SK-N-SH (cell line): ENCODE measurements at regions not wholly inside any gene's neighbourhood (a gene's known extent, or its start where the extent isn't known, plus 50 kb on each side); places are given as distances from the start of the nearest gene placed in this dataset.

Experiments
- CTCF ChIA-PET: fragments of 300-600, 350-600 bp; formaldehyde crosslinking; extraction: SDS; loops from one replicate; lab custom pipeline; 2021; lab: Yijun Ruan, JAX
- POLR2A ChIA-PET: fragments of 350-600 bp; sonication (Branson Sonifier 250); formaldehyde crosslinking; extraction: SDS; loops from one replicate; lab custom pipeline; 2020; ENCODE audit warnings: antibody characterized with exemption, inconsistent platforms; lab: Yijun Ruan, JAX
- DNase-seq: peaks from one replicate; pipeline ENCODE4 v3.0.0; 2012
- H2AFZ ChIP-seq: fragments of 200-600 bp; sonication (generic); 2 replicates; pipeline ENCODE4 v1.8.1; 2016; ENCODE audit warnings: antibody characterized with exemption, mild to moderate bottlenecking, low read depth
- H3F3A ChIP-seq: fragments of 200-600 bp; sonication (generic); replicated peaks from 2 replicates; pipeline ENCODE3; 2016; ENCODE audit warnings: antibody characterized with exemption, mild to moderate bottlenecking; ENCODE audit not compliant: insufficient read depth
- H3K27ac ChIP-seq, 2 experiments: fragments of 200-500 bp in 1 of 2; fragments of 200-600 bp in 1 of 2; sonication (Bioruptor generic) in 1 of 2; sonication (generic), shearing (Covaris generic) in 1 of 2; 2 replicates each; pipeline versions ENCODE4 v1.5.1 to v1.6.1; 2014 to 2016; ENCODE audit warnings: low read depth in 2 of 2, inconsistent platforms in 1 of 2, low read length in 1 of 2, mild to moderate bottlenecking in 1 of 2, mixed read lengths in 1 of 2
- H3K27me3 ChIP-seq: fragments of 200-600 bp; sonication (generic), shearing (Covaris generic); 2 replicates; pipeline ENCODE4 v1.6.1; 2016; ENCODE audit warnings: mixed run types; ENCODE audit not compliant: insufficient read depth
- H3K36me3 ChIP-seq, 2 experiments: fragments of 200-500 bp in 1 of 2; fragments of 200-600 bp in 1 of 2; sonication (Bioruptor generic) in 1 of 2; sonication (generic) in 1 of 2; replicated peaks in 1 of 2; 2 replicates each; pipeline versions ENCODE3 to v1.5.1; 2014 to 2016; ENCODE audit warnings: low read length in 1 of 2, mild to moderate bottlenecking in 1 of 2; ENCODE audit not compliant: insufficient read depth in 2 of 2, control insufficient read depth in 1 of 2
- H3K4me1 ChIP-seq, 2 experiments: fragments of 200-500 bp in 1 of 2; fragments of 200-600 bp in 1 of 2; sonication (Bioruptor generic) in 1 of 2; sonication (generic), shearing (Covaris generic) in 1 of 2; 2 replicates each; pipeline versions ENCODE4 v1.5.1 to v1.6.1; 2014 to 2016; ENCODE audit warnings: low read depth in 1 of 2, low read length in 1 of 2, mixed run types in 1 of 2; ENCODE audit not compliant: insufficient read depth in 2 of 2, control insufficient read depth in 1 of 2
- H3K4me2 ChIP-seq: fragments of 200-600 bp; sonication (generic), shearing (Covaris generic); 2 replicates; pipeline ENCODE4 v1.6.1; 2017; ENCODE audit warnings: mixed run types
- H3K4me3 ChIP-seq, 2 experiments: fragments of 200-500 bp in 1 of 2; fragments of 200-600 bp in 1 of 2; sonication (Bioruptor generic) in 1 of 2; sonication (generic), shearing (Covaris generic) in 1 of 2; 2 replicates each; pipeline versions ENCODE4 v1.5.1 to v1.8.1; 2014 to 2016; ENCODE audit warnings: low read depth in 2 of 2, inconsistent platforms in 1 of 2, low read length in 1 of 2, mild to moderate bottlenecking in 1 of 2, mixed read lengths in 1 of 2, moderate library complexity in 1 of 2
- H3K79me2 ChIP-seq: fragments of 200-600 bp; sonication (generic); 2 replicates; pipeline ENCODE4 v1.8.1; 2017; ENCODE audit warnings: mild to moderate bottlenecking; ENCODE audit not compliant: insufficient read depth
- H3K9ac ChIP-seq: fragments of 200-600 bp; sonication (generic); 2 replicates; pipeline ENCODE4 v1.6.1; 2017; ENCODE audit warnings: mixed run types
- H3K9me2 ChIP-seq: fragments of 200-600 bp; sonication (generic); 2 replicates; pipeline ENCODE4 v1.6.1; 2017; ENCODE audit warnings: mixed run types
- H3K9me3 ChIP-seq: fragments of 200-600 bp; sonication (generic); 2 replicates; pipeline ENCODE4 v1.6.1; 2017; ENCODE audit warnings: mixed run types, mild to moderate bottlenecking, moderate library complexity
- H4K20me1 ChIP-seq: fragments of 200-600 bp; sonication (generic); 2 replicates; pipeline ENCODE4 v1.6.1; 2017; ENCODE audit warnings: mild to moderate bottlenecking, mixed run types; ENCODE audit not compliant: insufficient read depth
- JUND ChIP-seq: IDR thresholded peaks from 2 replicates; pipeline ENCODE4 v1.4.0; 2012
- MXI1 ChIP-seq: IDR thresholded peaks from 2 replicates; pipeline ENCODE4 v1.6.1; 2012; ENCODE audit warnings: mild to moderate bottlenecking, low read depth, low read length, improper control_type of control experiment
- NRF1 ChIP-seq: IDR thresholded peaks from 2 replicates; pipeline ENCODE4 v1.6.1; 2012; ENCODE audit warnings: low read depth, mild to moderate bottlenecking, low read length
- RCOR1 ChIP-seq: fragments of 150-350 bp; IDR thresholded peaks from 2 replicates; pipeline ENCODE4 v1.6.1; 2017; ENCODE audit warnings: antibody characterized with exemption, low read length
- RXRA ChIP-seq: IDR thresholded peaks from 2 replicates; pipeline ENCODE4 v1.4.0; 2012; ENCODE audit warnings: low read depth, mild to moderate bottlenecking, borderline replicate concordance
- SIN3A ChIP-seq: IDR thresholded peaks from 2 replicates; pipeline ENCODE4 v1.6.1; 2012; ENCODE audit warnings: low read depth, mild to moderate bottlenecking, low read length, moderate library complexity, borderline replicate concordance
- TAF1 ChIP-seq: IDR thresholded peaks from 2 replicates; pipeline ENCODE4 v1.6.1; 2012; ENCODE audit warnings: low read depth, mild to moderate bottlenecking, low read length, moderate library complexity, borderline replicate concordance
- TCF12 ChIP-seq: IDR thresholded peaks from 2 replicates; pipeline ENCODE4 v1.4.0; 2012
- YY1 ChIP-seq: IDR thresholded peaks from 2 replicates; pipeline ENCODE4 v1.4.0; 2012; ENCODE audit warnings: low read depth, mild to moderate bottlenecking
- WGBS: methylation state at CpG from one replicate; pipeline ENCODE4 v1.1.6; 2017; ENCODE audit warnings: low lambda C conversion rate; 5-methylcytosine and 5-hydroxymethylcytosine counted together
- TF ChIP-seq, protein P1 (sequence below): fragments of 200-600 bp; sonication (generic); IDR thresholded peaks from 2 replicates; pipeline ENCODE4 v1.6.1; 2017; ENCODE audit warnings: antibody characterized with exemption, mild to moderate bottlenecking, moderate library complexity
- TF ChIP-seq, protein P2 (sequence below): IDR thresholded peaks from 2 replicates; pipeline ENCODE4 v1.4.0; 2012; ENCODE audit warnings: low read depth, borderline replicate concordance
- TF ChIP-seq, protein P3 (sequence below): fragments of 150-350 bp; IDR thresholded peaks from 2 replicates; pipeline ENCODE4 v1.6.1; 2017; ENCODE audit warnings: antibody characterized with exemption, low read length, low read depth, borderline replicate concordance

DNA sequence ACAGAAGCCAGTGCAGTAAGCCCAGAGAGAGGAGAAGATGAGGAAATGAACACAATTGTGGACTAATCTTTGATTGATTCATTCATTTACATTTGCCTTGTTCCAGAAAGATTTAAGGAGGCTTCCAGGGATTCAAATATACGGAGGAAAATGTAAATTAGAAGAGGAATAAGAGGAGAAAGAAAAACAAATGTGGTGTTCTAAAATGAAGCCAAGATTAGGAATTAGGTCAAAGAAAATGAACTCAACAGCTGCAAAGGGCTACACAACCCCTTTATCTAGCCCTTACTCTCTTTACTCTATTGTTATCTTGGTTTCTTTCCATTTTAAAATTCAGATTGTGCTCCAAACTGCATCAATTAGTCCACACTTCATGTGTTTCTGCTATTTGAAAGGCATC, 196.8 kb downstream of the SPATA18 start:
- 8% methylated on average over 1 of the region's 1 CpG for WGBS
- Histone ChIP-seq H3K4me1 (peaks cover 0 to 13% of the 10 kb centered on the region in 2 experiments; a peak in 2 of 4 replicates), H2AFZ (no peak overlapping the region), H3K9ac (no peak overlapping the region), H4K20me1 (no peaks in the 10 kb centered on the region), H3K27me3 (no peaks in the 10 kb centered on the region), H3K79me2 (no peaks in the 10 kb centered on the region), H3F3A (no peaks in the 10 kb centered on the region), H3K27ac (no peak overlapping the region), H3K9me3 (no peaks in the 10 kb centered on the region), H3K4me3 (no peak overlapping the region), H3K4me2 (no peak overlapping the region), H3K36me3 (no peaks in the 10 kb centered on the region), H3K9me2 (no peaks in the 10 kb centered on the region)
- ChIA-PET POLR2A (no interaction called here), CTCF (interaction anchor here (1.1 to 1.9 kb wide), 3 partner anchors 14 to 127 kb away, joined by 4 to 11 read pairs (median 4); no protein-coding TSS in a partner anchor)
- no peak for DNase-seq
- TF ChIP-seq SIN3A (no peak), JUND (no peak), TCF12 (no peak), NRF1 (no peak)
- TF ChIP-seq, protein P1, sequence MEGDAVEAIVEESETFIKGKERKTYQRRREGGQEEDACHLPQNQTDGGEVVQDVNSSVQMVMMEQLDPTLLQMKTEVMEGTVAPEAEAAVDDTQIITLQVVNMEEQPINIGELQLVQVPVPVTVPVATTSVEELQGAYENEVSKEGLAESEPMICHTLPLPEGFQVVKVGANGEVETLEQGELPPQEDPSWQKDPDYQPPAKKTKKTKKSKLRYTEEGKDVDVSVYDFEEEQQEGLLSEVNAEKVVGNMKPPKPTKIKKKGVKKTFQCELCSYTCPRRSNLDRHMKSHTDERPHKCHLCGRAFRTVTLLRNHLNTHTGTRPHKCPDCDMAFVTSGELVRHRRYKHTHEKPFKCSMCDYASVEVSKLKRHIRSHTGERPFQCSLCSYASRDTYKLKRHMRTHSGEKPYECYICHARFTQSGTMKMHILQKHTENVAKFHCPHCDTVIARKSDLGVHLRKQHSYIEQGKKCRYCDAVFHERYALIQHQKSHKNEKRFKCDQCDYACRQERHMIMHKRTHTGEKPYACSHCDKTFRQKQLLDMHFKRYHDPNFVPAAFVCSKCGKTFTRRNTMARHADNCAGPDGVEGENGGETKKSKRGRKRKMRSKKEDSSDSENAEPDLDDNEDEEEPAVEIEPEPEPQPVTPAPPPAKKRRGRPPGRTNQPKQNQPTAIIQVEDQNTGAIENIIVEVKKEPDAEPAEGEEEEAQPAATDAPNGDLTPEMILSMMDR, result no peak

GRCh38 chr4:52248820-52249219, 197.7 kb downstream of the SPATA18 start:
- Histone ChIP-seq H3K9me3 (no peaks in the 10 kb centered on the region), H3K27me3 (no peaks in the 10 kb centered on the region), H2AFZ (no peak overlapping the region), H3F3A (no peaks in the 10 kb centered on the region), H3K36me3 (no peaks in the 10 kb centered on the region), H3K27ac (no peak overlapping the region), H3K79me2 (no peaks in the 10 kb centered on the region), H3K4me1 (peaks cover 0 to 9% of the 10 kb centered on the region in 2 experiments; a peak in 2 of 4 replicates), H3K9ac (no peak overlapping the region)
- POLR2A ChIA-PET, result no interaction called here
- DNase-seq, result no peak
- CTCF ChIA-PET, result interaction anchor here (1.1 to 1.9 kb wide), 3 partner anchors 10 to 126 kb away, joined by 3 to 11 read pairs (median 4); no protein-coding TSS in a partner anchor
- TF ChIP-seq RXRA, result no peak
- TF ChIP-seq MXI1, result no peak
- TF ChIP-seq, protein P2, sequence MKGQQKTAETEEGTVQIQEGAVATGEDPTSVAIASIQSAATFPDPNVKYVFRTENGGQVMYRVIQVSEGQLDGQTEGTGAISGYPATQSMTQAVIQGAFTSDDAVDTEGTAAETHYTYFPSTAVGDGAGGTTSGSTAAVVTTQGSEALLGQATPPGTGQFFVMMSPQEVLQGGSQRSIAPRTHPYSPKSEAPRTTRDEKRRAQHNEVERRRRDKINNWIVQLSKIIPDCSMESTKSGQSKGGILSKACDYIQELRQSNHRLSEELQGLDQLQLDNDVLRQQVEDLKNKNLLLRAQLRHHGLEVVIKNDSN, result no peak
- no peak for TF ChIP-seq YY1
- TF ChIP-seq, protein P3, sequence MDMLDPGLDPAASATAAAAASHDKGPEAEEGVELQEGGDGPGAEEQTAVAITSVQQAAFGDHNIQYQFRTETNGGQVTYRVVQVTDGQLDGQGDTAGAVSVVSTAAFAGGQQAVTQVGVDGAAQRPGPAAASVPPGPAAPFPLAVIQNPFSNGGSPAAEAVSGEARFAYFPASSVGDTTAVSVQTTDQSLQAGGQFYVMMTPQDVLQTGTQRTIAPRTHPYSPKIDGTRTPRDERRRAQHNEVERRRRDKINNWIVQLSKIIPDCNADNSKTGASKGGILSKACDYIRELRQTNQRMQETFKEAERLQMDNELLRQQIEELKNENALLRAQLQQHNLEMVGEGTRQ, result no peak
- TF ChIP-seq TAF1, result no peak
- no peak for TF ChIP-seq NRF1
- no peak for TF ChIP-seq RCOR1
- TF ChIP-seq, all 33 proteins: peak for 0
- Histone ChIP-seq H3K4me2 (no peak overlapping the region), H3K9me2 (no peaks in the 10 kb centered on the region), H3K4me3 (no peak overlapping the region), H4K20me1 (no peaks in the 10 kb centered on the region)
